ENCODE measurements at regions not wholly inside any gene's neighbourhood (a gene's known extent, or its start where the extent isn't known, plus 50 kb on each side); places are given as distances from the start of the nearest gene placed in this dataset.
"Not testable (repeated sequence)": the region's sequence is repeated elsewhere in the genome, so short reads cannot be mapped to it uniquely, and the experiment has no call there.

GRCh38 chr5:110812639-110813038, 73.8 kb downstream of the SLC25A46 start:
- DNase-seq (ENCODE audit: low spot score) = no peak
- in situ Hi-C loops (cut with HindIII; ENCODE audit: low sequenced_read_pairs) = no loop called here

- in situ Hi-C loops (cut with HindIII; ENCODE audit: low sequenced_read_pairs) = no loop called here
- no peak for DNase-seq (ENCODE audit: low spot score)
Observed at GRCh38 chr5:110815916-110816605, 77.3 kb downstream of the SLC25A46 start.

GRCh38 chr5:110817459-110817858, 78.7 kb downstream of the SLC25A46 start:
- in situ Hi-C loops (cut with HindIII; ENCODE audit: low sequenced_read_pairs) = no loop called here

GRCh38 chr5:110823571-110823970, 84.8 kb downstream of the SLC25A46 start:
- no peak for DNase-seq (ENCODE audit: low spot score)
- in situ Hi-C loops (cut with HindIII; ENCODE audit: low sequenced_read_pairs) = no loop called here

More at GRCh38 chr5:110817459-110817858, 78.7 kb downstream of the SLC25A46 start:
- DNase-seq (ENCODE audit: low spot score) = no peak

GRCh38 chr5:110824936-110825441, 86.2 kb downstream of the SLC25A46 start:
- in situ Hi-C loops (cut with HindIII; ENCODE audit: low sequenced_read_pairs) = no loop called here
- no peak for DNase-seq (ENCODE audit: low spot score)

GRCh38 chr5:110832683-110833082, 93.9 kb downstream of the SLC25A46 start:
- no peak for DNase-seq (ENCODE audit: low spot score)
- in situ Hi-C loops (cut with HindIII; ENCODE audit: low sequenced_read_pairs) = no loop called here

- DNase-seq (ENCODE audit: low spot score); in situ Hi-C loops (cut with HindIII; ENCODE audit: low sequenced_read_pairs): not testable (repeated sequence)
Observed at GRCh38 chr5:110834933-110835332, 96.1 kb downstream of the SLC25A46 start.

- in situ Hi-C loops (cut with HindIII; ENCODE audit: low sequenced_read_pairs) = no loop called here
- no peak for DNase-seq (ENCODE audit: low spot score)
Observed at GRCh38 chr5:110836851-110837250, 98.0 kb downstream of the SLC25A46 start.

- DNase-seq (ENCODE audit: low spot score); in situ Hi-C loops (cut with HindIII; ENCODE audit: low sequenced_read_pairs): not testable (repeated sequence)
Observed at GRCh38 chr5:110838357-110838756, 99.5 kb downstream of the SLC25A46 start.

- DNase-seq (ENCODE audit: low spot score) = no peak
- in situ Hi-C loops (cut with HindIII; ENCODE audit: low sequenced_read_pairs) = no loop called here
Observed at GRCh38 chr5:110838961-110839360, 100.2 kb downstream of the SLC25A46 start.

GRCh38 chr5:110840347-110840960, 101.6 kb downstream of the SLC25A46 start:
- DNase-seq (ENCODE audit: low spot score) = no peak
- in situ Hi-C loops (cut with HindIII; ENCODE audit: low sequenced_read_pairs) = no loop called here

- in situ Hi-C loops (cut with HindIII; ENCODE audit: low sequenced_read_pairs) = no loop called here
- no peak for DNase-seq (ENCODE audit: low spot score)
Observed at GRCh38 chr5:110841137-110841536, 102.3 kb downstream of the SLC25A46 start.

- no peak for DNase-seq (ENCODE audit: low spot score)
- in situ Hi-C loops (cut with HindIII; ENCODE audit: low sequenced_read_pairs) = no loop called here
Observed at GRCh38 chr5:110842948-110843347, 104.1 kb downstream of the SLC25A46 start.

- no peak for DNase-seq (ENCODE audit: low spot score)
- in situ Hi-C loops (cut with HindIII; ENCODE audit: low sequenced_read_pairs) = no loop called here
Observed at GRCh38 chr5:110844251-110844650, 105.4 kb downstream of the SLC25A46 start.

- no peak for DNase-seq (ENCODE audit: low spot score)
- in situ Hi-C loops (cut with HindIII; ENCODE audit: low sequenced_read_pairs) = no loop called here
Observed at GRCh38 chr5:110846398-110847001, 107.7 kb downstream of the SLC25A46 start.

GRCh38 chr5:110851357-110851756, 112.5 kb downstream of the SLC25A46 start:
- in situ Hi-C loops (cut with HindIII; ENCODE audit: low sequenced_read_pairs) = no loop called here
- DNase-seq (ENCODE audit: low spot score) = no peak

GRCh38 chr5:110852053-110852452, 113.2 kb downstream of the SLC25A46 start:
- in situ Hi-C loops (cut with HindIII; ENCODE audit: low sequenced_read_pairs) = no loop called here
- no peak for DNase-seq (ENCODE audit: low spot score)

- in situ Hi-C loops (cut with HindIII; ENCODE audit: low sequenced_read_pairs) = no loop called here
- DNase-seq (ENCODE audit: low spot score) = no peak
Observed at GRCh38 chr5:110852541-110852940, 113.7 kb downstream of the SLC25A46 start.

GRCh38 chr5:110853267-110853666, 114.5 kb downstream of the SLC25A46 start:
- DNase-seq (ENCODE audit: low spot score) = no peak
- in situ Hi-C loops (cut with HindIII; ENCODE audit: low sequenced_read_pairs) = no loop called here

GRCh38 chr5:110854200-110854599, 115.4 kb downstream of the SLC25A46 start:
- DNase-seq (ENCODE audit: low spot score) = no peak
- in situ Hi-C loops (cut with HindIII; ENCODE audit: low sequenced_read_pairs) = no loop called here
